HEK293 (cell line): ENCODE measurements at regions not wholly inside any gene's neighbourhood (a gene's known extent, or its start where the extent isn't known, plus 50 kb on each side); places are given as distances from the start of the nearest gene placed in this dataset.

Experiments used
- CTCF ChIA-PET: fragments of 350-600 bp; formaldehyde crosslinking; extraction: SDS; loops from one replicate; lab custom pipeline; 2021; ENCODE audit warnings: antibody characterized with exemption; lab: Yijun Ruan, JAX
- POLR2A ChIA-PET: fragments of 300-600 bp; formaldehyde crosslinking; extraction: SDS; loops from one replicate; lab custom pipeline; 2020; ENCODE audit warnings: antibody characterized with exemption, inconsistent platforms; lab: Yijun Ruan, JAX
- H3K27ac ChIP-seq: fragments of 200-500 bp; sonication (Bioruptor generic); 2 replicates; pipeline ENCODE4 v1.5.1; 2014; ENCODE audit warnings: low read depth, low read length, control low read depth, inconsistent platforms; ENCODE audit errors: extremely low read depth
- H3K36me3 ChIP-seq, 2 experiments: fragments of 200-500 bp in 1 of 2; sonication (Bioruptor generic) in 1 of 2; 1 replicate in 1 of 2; 2 replicates in 1 of 2; pipeline ENCODE4 v1.5.1; 2014 to 2017; ENCODE audit warnings: inconsistent platforms in 2 of 2, low read length in 2 of 2; ENCODE audit not compliant: control insufficient read depth in 2 of 2, insufficient read depth in 1 of 2
- H3K4me1 ChIP-seq: fragments of 200-500 bp; sonication (Bioruptor generic); 2 replicates; pipeline ENCODE4 v1.5.1; 2014; ENCODE audit warnings: mild to moderate bottlenecking, low read length, inconsistent platforms; ENCODE audit not compliant: control insufficient read depth, insufficient read depth
- H3K4me3 ChIP-seq: 2 replicates; pipeline ENCODE4 v1.5.1; 2011; ENCODE audit warnings: low read depth, mild to moderate bottlenecking, control low read depth, low read length, moderate library complexity
- H3K9me3 ChIP-seq: fragments of 200-500 bp; sonication (Bioruptor generic); 2 replicates; pipeline ENCODE4 v1.5.1; 2014; ENCODE audit warnings: low read depth, low read length, inconsistent platforms; ENCODE audit not compliant: control insufficient read depth, insufficient read depth
- BCL11B ChIP-seq: fragments of 450-650 bp; formaldehyde crosslinking; IDR thresholded peaks from 2 replicates; pipeline ENCODE4 v1.5.1; 2016; ENCODE audit warnings: low read depth, missing biosample characterization, missing genetic modification characterization
- KLF1 ChIP-seq: fragments of 450-650 bp; formaldehyde crosslinking; IDR thresholded peaks from 2 replicates; pipeline ENCODE4 v1.5.1; 2016; ENCODE audit warnings: missing biosample characterization, missing genetic modification characterization
- OSR2 ChIP-seq: fragments of 450-650 bp; formaldehyde crosslinking; IDR thresholded peaks from 2 replicates; pipeline ENCODE4 v1.5.1; 2016; ENCODE audit warnings: missing biosample characterization, missing genetic modification characterization
- OVOL3 ChIP-seq: fragments of 450-650 bp; formaldehyde crosslinking; IDR thresholded peaks from 2 replicates; pipeline ENCODE4 v1.5.1; 2016; ENCODE audit warnings: missing biosample characterization, missing genetic modification characterization
- PATZ1 ChIP-seq: fragments of 450-650 bp; formaldehyde crosslinking; IDR thresholded peaks from 2 replicates; pipeline ENCODE4 v1.5.1; 2016; ENCODE audit warnings: missing biosample characterization, missing genetic modification characterization
- PRDM6 ChIP-seq: fragments of 450-650 bp; formaldehyde crosslinking; IDR thresholded peaks from 2 replicates; pipeline ENCODE4 v1.5.1; 2017; ENCODE audit warnings: missing biosample characterization, missing genetic modification characterization
- REPIN1 ChIP-seq: fragments of 450-650 bp; formaldehyde crosslinking; IDR thresholded peaks from 2 replicates; pipeline ENCODE4 v1.5.1; 2017; ENCODE audit warnings: missing biosample characterization, missing genetic modification characterization, low read depth
- SP2 ChIP-seq: fragments of 450-650 bp; formaldehyde crosslinking; IDR thresholded peaks from 2 replicates; pipeline ENCODE4 v1.5.1; 2016; ENCODE audit warnings: missing biosample characterization, missing genetic modification characterization
- TCF7L2 ChIP-seq: IDR thresholded peaks from 2 replicates; pipeline ENCODE4 v1.6.1; 2011; ENCODE audit warnings: low read depth, mild to moderate bottlenecking, inconsistent platforms, low read length, moderate library complexity, borderline replicate concordance
- TRIM28 ChIP-seq: IDR thresholded peaks from 2 replicates; pipeline ENCODE4 v1.6.1; 2011; ENCODE audit warnings: low read length, control low read depth, borderline replicate concordance
- ZBTB1 ChIP-seq: fragments of 450-650 bp; formaldehyde crosslinking; IDR thresholded peaks from 2 replicates; pipeline ENCODE4 v1.5.1; 2016; ENCODE audit warnings: missing biosample characterization, missing genetic modification characterization
- ZBTB8A ChIP-seq: fragments of 450-650 bp; formaldehyde crosslinking; IDR thresholded peaks from 2 replicates; pipeline ENCODE4 v1.5.1; 2016; ENCODE audit warnings: missing biosample characterization, missing genetic modification characterization
- ZFHX2 ChIP-seq: fragments of 450-650 bp; formaldehyde crosslinking; conservative IDR thresholded peaks from 2 replicates; pipeline ENCODE4 v1.5.1; 2016; ENCODE audit warnings: missing biosample characterization, missing genetic modification characterization
- ZFP41 ChIP-seq: fragments of 450-650 bp; formaldehyde crosslinking; IDR thresholded peaks from 2 replicates; pipeline ENCODE4 v1.5.1; 2016; ENCODE audit warnings: missing biosample characterization, missing genetic modification characterization, borderline replicate concordance
- ZNF16 ChIP-seq: fragments of 450-650 bp; formaldehyde crosslinking; IDR thresholded peaks from 2 replicates; pipeline ENCODE4 v1.5.1; 2016; ENCODE audit warnings: low read depth, missing biosample characterization, missing genetic modification characterization
- ZNF169 ChIP-seq: fragments of 450-650 bp; formaldehyde crosslinking; IDR thresholded peaks from 2 replicates; pipeline ENCODE4 v1.5.1; 2016; ENCODE audit warnings: missing biosample characterization, missing genetic modification characterization
- ZNF19 ChIP-seq: fragments of 450-650 bp; formaldehyde crosslinking; IDR thresholded peaks from 2 replicates; pipeline ENCODE4; 2016; ENCODE audit warnings: missing biosample characterization, missing genetic modification characterization, low read depth
- ZNF354C ChIP-seq: fragments of 450-650 bp; formaldehyde crosslinking; IDR thresholded peaks from 2 replicates; pipeline ENCODE4 v1.5.1; 2016; ENCODE audit warnings: missing biosample characterization, missing genetic modification characterization, low read depth, borderline replicate concordance
- ZNF48 ChIP-seq: fragments of 450-650 bp; formaldehyde crosslinking; IDR thresholded peaks from 2 replicates; pipeline ENCODE4 v1.5.1; 2016; ENCODE audit warnings: missing biosample characterization, missing genetic modification characterization
- ZNF488 ChIP-seq: fragments of 450-650 bp; formaldehyde crosslinking; IDR thresholded peaks from 2 replicates; pipeline ENCODE4 v1.5.1; 2016; ENCODE audit warnings: missing biosample characterization, missing genetic modification characterization
- ZNF518A ChIP-seq: fragments of 450-650 bp; formaldehyde crosslinking; conservative IDR thresholded peaks from 2 replicates; pipeline ENCODE4 v1.5.1; 2016; ENCODE audit warnings: low read depth, missing biosample characterization, missing genetic modification characterization
- ZNF521 ChIP-seq: fragments of 450-650 bp; formaldehyde crosslinking; IDR thresholded peaks from 2 replicates; pipeline ENCODE4 v1.5.1; 2017; ENCODE audit warnings: missing biosample characterization, mild to moderate bottlenecking, missing genetic modification characterization
- ZNF571 ChIP-seq: fragments of 450-650 bp; formaldehyde crosslinking; IDR thresholded peaks from 2 replicates; pipeline ENCODE4 v1.5.0; 2017; ENCODE audit warnings: missing biosample characterization, missing genetic modification characterization
- ZNF629 ChIP-seq: fragments of 450-650 bp; formaldehyde crosslinking; IDR thresholded peaks from 2 replicates; pipeline ENCODE4 v1.5.1; 2017; ENCODE audit warnings: missing biosample characterization, missing genetic modification characterization
- ZSCAN16 ChIP-seq: fragments of 450-650 bp; formaldehyde crosslinking; IDR thresholded peaks from 2 replicates; pipeline ENCODE4 v1.5.1; 2016; ENCODE audit warnings: missing biosample characterization, missing genetic modification characterization

- TF ChIP-seq ZNF48 (tag by site-specific recombination) (no peak), ZFP41 (no peak), ZNF169 (no peak), TRIM28 (no peak), KLF1 (tag by site-specific recombination) (no peak), ZNF518A (no peak), ZNF19 (no peak), ZNF629 (tag by site-specific recombination) (no peak), OSR2 (tag by site-specific recombination) (no peak), PRDM6 (no peak), OVOL3 (tag by site-specific recombination) (no peak), ZFHX2 (tag by site-specific recombination) (no peak), ZNF488 (tag by site-specific recombination) (no peak), SP2 (tag by site-specific recombination) (no peak), ZBTB8A (tag by site-specific recombination) (no peak), ZNF571 (tag by site-specific recombination) (no peak)
- ChIA-PET POLR2A (no interaction called here), CTCF (no interaction called here)
- peaks cover 14% of the 10 kb centered on the region for H3K4me1 ChIP-seq
- H3K4me3 ChIP-seq, result no peak overlapping the region
- H3K27ac ChIP-seq, result no peak overlapping the region
- H3K9me3 ChIP-seq, result no peaks in the 10 kb centered on the region
- no peaks in the 10 kb centered on the region for H3K36me3 ChIP-seq
These were observed 216.3 kb upstream of the PRNP start for GRCh38 chr20:4469910-4470309.

- Histone ChIP-seq H3K36me3 (no peaks in the 10 kb centered on the region), H3K4me1 (peaks cover 14% of the 10 kb centered on the region), H3K4me3 (no peak overlapping the region), H3K9me3 (no peaks in the 10 kb centered on the region), H3K27ac (no peak overlapping the region)
- ChIA-PET POLR2A (no interaction called here), CTCF (no interaction called here)
- TF ChIP-seq ZNF354C (no peak), ZBTB1 (tag by site-specific recombination) (no peak), PATZ1 (no peak), REPIN1 (tag by site-specific recombination) (no peak), ZNF16 (tag by site-specific recombination) (no peak), ZNF521 (no peak), ZSCAN16 (tag by site-specific recombination) (no peak), BCL11B (tag by site-specific recombination) (no peak), TCF7L2 (no peak), ZNF19 (no peak)
These were observed 218.1 kb upstream of the PRNP start for GRCh38 chr20:4468114-4468513.
